22Rv1 (cell line): ENCODE measurements at regions not wholly inside any gene's neighbourhood (a gene's known extent, or its start where the extent isn't known, plus 50 kb on each side); places are given as distances from the start of the nearest gene placed in this dataset.
"Not testable (repeated sequence)": the region's sequence is repeated elsewhere in the genome, so short reads cannot be mapped to it uniquely, and the experiment has no call there.

Experiments used
- H3K27ac ChIP-seq: fragments of 450-650 bp; 2 replicates; pipeline ENCODE4 v1.5.1; 2017
- ZFX ChIP-seq: fragments of 450-650 bp; IDR thresholded peaks from 2 replicates; pipeline ENCODE4 v1.6.1; 2017; ENCODE audit warnings: antibody characterized with exemption, borderline replicate concordance
- TF ChIP-seq, protein P1 (sequence below): fragments of 450-650 bp; IDR thresholded peaks from 2 replicates; pipeline ENCODE4 v1.5.1; 2017; ENCODE audit warnings: mild to moderate bottlenecking

DNA sequence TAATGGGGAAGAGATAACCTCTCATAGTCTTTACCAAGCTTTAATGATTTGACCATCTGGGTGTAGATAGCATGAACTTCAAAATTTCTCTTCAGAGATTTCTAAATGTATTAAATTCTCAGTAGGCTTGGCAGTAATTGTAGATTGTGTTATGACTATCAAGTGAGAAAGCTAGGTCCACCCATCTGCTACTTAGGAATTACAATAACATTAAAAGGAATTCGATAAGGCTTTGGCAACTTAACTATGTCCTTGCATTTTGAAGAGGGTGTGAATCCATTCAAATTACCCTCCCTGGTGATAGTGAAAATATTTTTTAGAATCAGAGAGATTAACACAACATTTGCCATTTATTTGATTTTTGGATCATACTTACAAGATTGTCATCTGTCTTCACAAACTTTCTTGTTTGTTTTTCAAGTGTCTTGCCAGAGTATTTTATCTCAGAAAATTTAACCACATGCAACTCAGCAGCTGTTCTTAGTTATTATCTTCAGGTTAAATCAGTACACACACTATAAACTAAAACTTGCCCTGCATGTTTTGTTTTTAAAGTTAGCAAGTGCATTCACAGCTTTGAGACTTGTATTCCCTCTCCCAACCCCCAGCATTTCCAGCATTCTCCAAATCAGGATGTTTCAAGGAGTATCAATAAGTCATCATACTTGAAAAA, 69.6 kb upstream of the COL8A1 start:
- no peak overlapping the region for H3K27ac ChIP-seq
- TF ChIP-seq ZFX = no peak
- TF ChIP-seq, protein P1, sequence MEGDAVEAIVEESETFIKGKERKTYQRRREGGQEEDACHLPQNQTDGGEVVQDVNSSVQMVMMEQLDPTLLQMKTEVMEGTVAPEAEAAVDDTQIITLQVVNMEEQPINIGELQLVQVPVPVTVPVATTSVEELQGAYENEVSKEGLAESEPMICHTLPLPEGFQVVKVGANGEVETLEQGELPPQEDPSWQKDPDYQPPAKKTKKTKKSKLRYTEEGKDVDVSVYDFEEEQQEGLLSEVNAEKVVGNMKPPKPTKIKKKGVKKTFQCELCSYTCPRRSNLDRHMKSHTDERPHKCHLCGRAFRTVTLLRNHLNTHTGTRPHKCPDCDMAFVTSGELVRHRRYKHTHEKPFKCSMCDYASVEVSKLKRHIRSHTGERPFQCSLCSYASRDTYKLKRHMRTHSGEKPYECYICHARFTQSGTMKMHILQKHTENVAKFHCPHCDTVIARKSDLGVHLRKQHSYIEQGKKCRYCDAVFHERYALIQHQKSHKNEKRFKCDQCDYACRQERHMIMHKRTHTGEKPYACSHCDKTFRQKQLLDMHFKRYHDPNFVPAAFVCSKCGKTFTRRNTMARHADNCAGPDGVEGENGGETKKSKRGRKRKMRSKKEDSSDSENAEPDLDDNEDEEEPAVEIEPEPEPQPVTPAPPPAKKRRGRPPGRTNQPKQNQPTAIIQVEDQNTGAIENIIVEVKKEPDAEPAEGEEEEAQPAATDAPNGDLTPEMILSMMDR = no peak

DNA sequence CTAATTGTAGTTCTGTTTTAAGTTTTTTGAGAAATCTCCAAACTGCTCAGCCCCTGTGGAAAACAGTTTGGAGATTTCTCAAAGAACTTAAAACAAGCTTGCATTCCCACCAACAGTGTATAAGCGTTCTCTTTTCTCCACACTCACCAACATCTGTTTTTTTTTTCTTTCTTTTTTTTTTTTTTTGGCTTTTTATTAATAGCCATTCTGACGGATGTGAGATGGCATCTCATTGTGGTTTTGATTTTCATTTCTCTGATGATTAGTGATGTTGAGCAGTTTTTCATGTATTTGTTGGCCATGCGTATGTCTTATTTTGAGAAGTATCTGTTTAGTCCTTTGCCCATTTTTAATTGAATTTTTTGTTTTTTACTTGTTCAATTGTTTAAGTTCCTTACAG, 73.1 kb upstream of the COL8A1 start:
- H3K27ac ChIP-seq = no peak overlapping the region
- no peak for TF ChIP-seq ZFX
- TF ChIP-seq, protein P1 = no peak

DNA sequence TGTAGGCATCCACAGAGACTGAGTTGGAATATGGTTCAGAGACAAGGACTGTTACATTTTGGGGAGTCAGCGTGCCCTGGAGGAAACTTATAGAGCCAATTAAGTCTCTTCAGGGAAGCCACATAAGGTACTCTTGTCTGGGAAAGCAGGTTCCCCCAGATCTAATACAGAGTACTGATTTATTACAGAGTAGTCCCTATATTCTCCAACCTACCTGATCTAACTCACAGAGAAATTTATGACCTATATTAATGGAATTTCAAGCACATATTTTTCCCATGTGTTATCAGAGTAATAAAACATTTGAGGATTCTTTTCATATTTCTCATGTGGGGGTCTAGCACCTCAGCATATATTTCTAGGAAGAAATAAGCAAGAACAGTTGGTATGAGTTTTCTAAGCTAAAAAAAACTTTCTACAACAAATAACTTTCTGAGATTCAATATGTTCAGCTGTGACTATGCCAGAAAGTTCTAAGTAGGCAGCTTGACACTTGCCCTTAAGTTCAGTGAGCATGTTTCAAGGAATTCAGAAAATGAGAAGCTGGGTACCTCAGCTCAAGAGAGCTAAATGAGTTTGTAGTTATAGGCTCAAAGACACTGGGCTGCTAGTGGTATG, 75.3 kb upstream of the COL8A1 start:
- H3K27ac ChIP-seq = no peak overlapping the region
- TF ChIP-seq, protein P1 = no peak
- TF ChIP-seq ZFX = no peak

DNA sequence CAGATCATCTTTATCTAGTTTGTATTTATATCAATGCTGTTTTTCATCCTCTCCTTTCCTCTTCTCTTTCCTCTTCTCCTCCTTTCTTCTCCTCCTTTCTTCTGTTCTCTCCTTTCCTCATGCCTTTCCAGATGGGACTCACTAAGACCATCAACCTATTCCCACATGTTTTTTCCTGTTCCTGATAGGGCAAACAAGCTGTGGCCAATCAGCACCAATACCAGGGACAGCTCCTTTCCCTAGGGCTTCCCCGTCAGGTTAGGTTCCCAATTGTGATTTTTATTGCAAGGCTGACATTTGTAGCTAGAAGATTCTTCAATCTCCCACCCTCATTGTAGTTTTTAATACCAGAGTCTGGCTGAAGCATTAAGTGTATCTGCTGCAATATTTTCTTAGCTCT, 76.3 kb upstream of the COL8A1 start:
- TF ChIP-seq ZFX = no peak
- TF ChIP-seq, protein P1 = no peak
- no peak overlapping the region for H3K27ac ChIP-seq

DNA sequence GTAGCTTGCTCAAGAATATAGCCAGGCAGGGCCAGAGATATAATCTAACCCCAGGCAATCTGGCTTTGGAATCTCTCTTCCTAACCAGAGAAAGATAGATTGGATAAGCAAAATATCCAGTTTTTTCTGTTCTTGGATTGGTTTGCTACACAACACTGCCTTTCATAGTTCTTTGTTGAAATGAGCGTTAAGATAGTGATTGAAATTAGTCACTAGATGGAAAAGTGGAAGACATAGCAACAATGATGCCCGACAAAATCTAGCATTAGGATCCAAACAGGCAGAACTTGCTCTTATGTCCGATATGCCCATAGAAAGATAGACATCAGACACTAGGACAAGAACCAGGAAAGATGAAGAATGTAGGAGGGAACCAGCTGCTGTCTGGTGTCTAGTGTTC, 77.3 kb upstream of the COL8A1 start:
- no peak overlapping the region for H3K27ac ChIP-seq
- no peak for TF ChIP-seq ZFX
- TF ChIP-seq, protein P1 = no peak

DNA sequence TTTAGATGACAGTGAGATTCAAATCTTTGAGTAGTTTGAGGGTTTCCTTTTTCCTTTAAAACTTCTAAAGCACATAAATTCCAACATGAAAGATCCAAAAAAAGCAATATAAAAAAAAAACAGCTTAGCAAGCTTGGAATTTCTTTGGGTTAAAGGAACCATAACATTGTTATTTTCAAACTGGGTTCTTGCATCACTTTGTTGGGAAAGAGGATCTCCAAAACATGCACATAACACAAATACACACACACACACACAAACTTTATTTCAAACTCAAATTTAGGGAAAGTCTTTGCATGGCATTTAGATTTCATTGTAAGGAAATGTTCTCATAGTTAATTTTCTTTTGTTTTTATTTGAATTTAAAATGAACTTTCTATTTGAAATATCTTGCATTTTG, 79.2 kb upstream of the COL8A1 start:
- TF ChIP-seq, protein P1 = no peak
- TF ChIP-seq ZFX = no peak
- no peak overlapping the region for H3K27ac ChIP-seq

DNA sequence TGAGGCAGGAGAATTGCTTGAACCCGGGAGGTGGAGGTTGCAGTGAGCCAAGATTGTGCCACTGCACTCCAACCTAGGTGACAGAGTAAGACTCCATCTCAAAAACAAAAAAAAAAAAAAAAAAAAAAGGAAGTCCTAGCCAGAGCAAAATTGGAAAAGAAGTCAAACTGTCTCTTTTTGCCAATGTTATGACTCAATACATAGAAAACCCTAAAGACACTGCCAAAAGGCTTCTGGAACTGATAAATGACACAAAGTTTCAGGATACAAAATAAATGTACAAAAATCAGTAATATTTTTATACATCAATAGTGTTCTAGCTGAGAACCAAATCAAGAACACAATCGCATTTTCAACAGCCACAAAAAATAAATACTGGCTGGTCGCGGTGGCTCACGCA, 82.5 kb upstream of the COL8A1 start:
- not testable (repeated sequence) for H3K27ac ChIP-seq
